ENCODE measurements at regions not wholly inside any gene's neighbourhood (a gene's known extent, or its start where the extent isn't known, plus 50 kb on each side); places are given as distances from the start of the nearest gene placed in this dataset.

DNA sequence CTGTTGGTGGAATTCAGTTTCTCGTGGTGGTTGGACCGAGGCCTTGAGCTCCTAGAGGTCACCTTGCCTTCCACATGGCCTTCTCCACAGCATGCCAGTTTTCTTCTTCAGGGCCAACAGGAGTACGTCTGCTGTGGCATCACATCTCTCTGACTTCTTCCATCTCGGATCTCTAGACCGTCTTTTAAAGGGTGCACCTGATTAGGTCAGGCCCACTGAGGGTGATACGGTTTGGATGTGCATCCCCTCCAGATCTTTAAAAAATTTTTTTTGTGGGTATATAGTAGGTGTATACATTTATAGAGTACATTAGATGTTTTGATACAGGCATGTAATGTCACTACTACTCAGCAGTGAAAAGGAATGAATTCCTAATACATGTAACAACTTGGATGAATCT, 58.3 kb upstream of the BRD7 start:
- Histone ChIP-seq H3K79me2 (ENCODE audit: insufficient read depth, low read depth, low read length) (no peaks in the 10 kb centered on the region), H3K4me2 (ENCODE audit: low read length) (no peak overlapping the region), H3K4me3 (ENCODE audit: low read depth, low read length, poor library complexity, severe bottlenecking) (no peak overlapping the region), H3K4me1 (ENCODE audit: insufficient read depth, low read length, poor library complexity, severe bottlenecking) (no peaks in the 10 kb centered on the region), H3K9me2 (ENCODE audit: insufficient read depth, low read length) (no peaks in the 10 kb centered on the region), H3K9me3 (ENCODE audit: low read length) (no peaks in the 10 kb centered on the region), H2AFZ (ENCODE audit: low read length) (no peak overlapping the region), H3K27ac (ENCODE audit: low read depth, low read length, poor library complexity, severe bottlenecking) (no peak overlapping the region), H3K36me3 (ENCODE audit: insufficient read depth, low read length) (no peaks in the 10 kb centered on the region), H4K20me1 (ENCODE audit: insufficient read depth, low read length) (no peaks in the 10 kb centered on the region)
- ChIA-PET POLR2A (interaction anchor here (0.6 kb wide), 2 partner anchors 13 to 434 kb away, joined by 3 read pairs; no protein-coding TSS in a partner anchor), CTCF (ENCODE audit: unreplicated experiment) (no interaction called here)
- BruUV-seq (replicated peaks): no TSS peak
- no peak for DNase-seq (ENCODE audit: low spot score)
- TF ChIP-seq, protein P1, sequence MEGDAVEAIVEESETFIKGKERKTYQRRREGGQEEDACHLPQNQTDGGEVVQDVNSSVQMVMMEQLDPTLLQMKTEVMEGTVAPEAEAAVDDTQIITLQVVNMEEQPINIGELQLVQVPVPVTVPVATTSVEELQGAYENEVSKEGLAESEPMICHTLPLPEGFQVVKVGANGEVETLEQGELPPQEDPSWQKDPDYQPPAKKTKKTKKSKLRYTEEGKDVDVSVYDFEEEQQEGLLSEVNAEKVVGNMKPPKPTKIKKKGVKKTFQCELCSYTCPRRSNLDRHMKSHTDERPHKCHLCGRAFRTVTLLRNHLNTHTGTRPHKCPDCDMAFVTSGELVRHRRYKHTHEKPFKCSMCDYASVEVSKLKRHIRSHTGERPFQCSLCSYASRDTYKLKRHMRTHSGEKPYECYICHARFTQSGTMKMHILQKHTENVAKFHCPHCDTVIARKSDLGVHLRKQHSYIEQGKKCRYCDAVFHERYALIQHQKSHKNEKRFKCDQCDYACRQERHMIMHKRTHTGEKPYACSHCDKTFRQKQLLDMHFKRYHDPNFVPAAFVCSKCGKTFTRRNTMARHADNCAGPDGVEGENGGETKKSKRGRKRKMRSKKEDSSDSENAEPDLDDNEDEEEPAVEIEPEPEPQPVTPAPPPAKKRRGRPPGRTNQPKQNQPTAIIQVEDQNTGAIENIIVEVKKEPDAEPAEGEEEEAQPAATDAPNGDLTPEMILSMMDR (conservative IDR thresholded peaks at IDR 0.05; ENCODE audit: low read length): no peak
- TF ChIP-seq EZH2phosphoT487 (IDR thresholded peaks at IDR 0.05; ENCODE audit: borderline replicate concordance, low read depth, low read length): no peak
- intact Hi-C loops (cut with micrococcal nuclease; ENCODE audit: unreplicated experiment): no loop called here

DNA sequence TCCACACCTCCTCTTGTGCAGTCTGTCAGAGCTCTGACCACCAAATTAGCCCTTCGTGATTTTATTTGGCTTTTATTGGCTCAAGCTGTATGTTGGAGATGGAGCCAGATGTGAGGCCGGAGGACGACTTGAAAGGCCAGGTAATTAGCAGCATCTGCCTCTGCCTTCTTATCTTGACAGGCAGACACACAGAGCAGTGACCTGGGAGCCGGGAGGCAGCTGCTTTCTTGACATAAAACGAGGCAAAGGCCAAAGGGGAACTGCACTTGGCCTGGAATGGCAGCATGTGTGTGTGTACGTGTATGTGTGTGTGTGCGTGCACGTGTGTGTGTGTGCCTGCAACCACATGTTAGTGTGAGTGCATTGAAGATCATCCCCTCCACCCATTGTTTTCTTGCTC, 56.9 kb upstream of the BRD7 start:
- no peaks in the 10 kb centered on the region for H4K20me1 ChIP-seq (ENCODE audit: insufficient read depth, low read length)
- no peak overlapping the region for H2AFZ ChIP-seq (ENCODE audit: low read length)
- TF ChIP-seq EZH2phosphoT487 (IDR thresholded peaks at IDR 0.05; ENCODE audit: borderline replicate concordance, low read depth, low read length): no peak
- TF ChIP-seq, protein P1 (conservative IDR thresholded peaks at IDR 0.05; ENCODE audit: low read length): no peak
- no peaks in the 10 kb centered on the region for H3K9me2 ChIP-seq (ENCODE audit: insufficient read depth, low read length)
- no peaks in the 10 kb centered on the region for H3K4me1 ChIP-seq (ENCODE audit: insufficient read depth, low read length, poor library complexity, severe bottlenecking)
- no peak overlapping the region for H3K27ac ChIP-seq (ENCODE audit: low read depth, low read length, poor library complexity, severe bottlenecking)
- intact Hi-C loops (cut with micrococcal nuclease; ENCODE audit: unreplicated experiment): no loop called here
- H3K79me2 ChIP-seq (ENCODE audit: insufficient read depth, low read depth, low read length): no peaks in the 10 kb centered on the region
- no peak overlapping the region for H3K4me2 ChIP-seq (ENCODE audit: low read length)
- DNase-seq (ENCODE audit: low spot score): no peak
- H3K4me3 ChIP-seq (ENCODE audit: low read depth, low read length, poor library complexity, severe bottlenecking): no peak overlapping the region
- no peaks in the 10 kb centered on the region for H3K9me3 ChIP-seq (ENCODE audit: low read length)
- CTCF ChIA-PET (ENCODE audit: unreplicated experiment): no interaction called here
- no TSS peak for BruUV-seq (replicated peaks)
- POLR2A ChIA-PET: interaction anchor here (0.6 kb wide), 1 partner anchor 9 kb away, joined by 3 read pairs; no protein-coding TSS in a partner anchor
- no peaks in the 10 kb centered on the region for H3K36me3 ChIP-seq (ENCODE audit: insufficient read depth, low read length)

- ChIA-PET CTCF (ENCODE audit: unreplicated experiment) (no interaction called here), POLR2A (interaction anchor here (0.6 kb wide), 1 partner anchor 9 kb away, joined by 3 read pairs; no protein-coding TSS in a partner anchor)
- Histone ChIP-seq H3K9me2 (ENCODE audit: insufficient read depth, low read length) (no peaks in the 10 kb centered on the region), H4K20me1 (ENCODE audit: insufficient read depth, low read length) (no peaks in the 10 kb centered on the region), H3K9me3 (ENCODE audit: low read length) (peaks cover 3% of the 10 kb centered on the region; the same call in 1 of the 2 replicates), H3K4me3 (ENCODE audit: low read depth, low read length, poor library complexity, severe bottlenecking) (no peak overlapping the region), H3K27ac (ENCODE audit: low read depth, low read length, poor library complexity, severe bottlenecking) (no peak overlapping the region), H2AFZ (ENCODE audit: low read length) (no peak overlapping the region), H3K79me2 (ENCODE audit: insufficient read depth, low read depth, low read length) (no peaks in the 10 kb centered on the region), H3K36me3 (ENCODE audit: insufficient read depth, low read length) (no peaks in the 10 kb centered on the region), H3K4me2 (ENCODE audit: low read length) (no peak overlapping the region), H3K4me1 (ENCODE audit: insufficient read depth, low read length, poor library complexity, severe bottlenecking) (no peaks in the 10 kb centered on the region)
- no TSS peak for BruUV-seq (replicated peaks)
- DNase-seq (ENCODE audit: low spot score): no peak
- intact Hi-C loops (cut with micrococcal nuclease; ENCODE audit: unreplicated experiment): no loop called here
- TF ChIP-seq, protein P1 (conservative IDR thresholded peaks at IDR 0.05; ENCODE audit: low read length): no peak
- no peak for TF ChIP-seq EZH2phosphoT487 (IDR thresholded peaks at IDR 0.05; ENCODE audit: borderline replicate concordance, low read depth, low read length)
Observed at GRCh38 chr16:50425044-50425443, 56.3 kb upstream of the BRD7 start.
